Gastroesophageal sphincter (tissue), 3 donors: ENCODE measurements at regions not wholly inside any gene's neighbourhood (a gene's known extent, or its start where the extent isn't known, plus 50 kb on each side); places are given as distances from the start of the nearest gene placed in this dataset.

Source experiments
- EP300 ChIP-seq: sonication (generic); formaldehyde crosslinking; IDR thresholded peaks from one replicate; pipeline ENCODE4 v1.6.1; 2017; ENCODE audit warnings: antibody characterized with exemption, mild to moderate bottlenecking
- POLR2A ChIP-seq, 2 donors: fragments of 450-650 bp; IDR thresholded peaks; one replicate each; pipeline ENCODE4 v1.6.1; 2017; ENCODE audit warnings: antibody characterized with exemption in 2 of 2, mild to moderate bottlenecking in 2 of 2, moderate library complexity in 1 of 2
- TF ChIP-seq, protein P1 (sequence below), 4 experiments: fragments of 200-600 bp in 2 of 4; fragments of 450-650 bp in 2 of 4; sonication (generic) in 1 of 4; IDR thresholded peaks; one replicate each; pipeline ENCODE4 v1.5.1; 2017 to 2019; ENCODE audit warnings: antibody characterized with exemption in 4 of 4, mild to moderate bottlenecking in 2 of 4, moderate library complexity in 2 of 4

DNA sequence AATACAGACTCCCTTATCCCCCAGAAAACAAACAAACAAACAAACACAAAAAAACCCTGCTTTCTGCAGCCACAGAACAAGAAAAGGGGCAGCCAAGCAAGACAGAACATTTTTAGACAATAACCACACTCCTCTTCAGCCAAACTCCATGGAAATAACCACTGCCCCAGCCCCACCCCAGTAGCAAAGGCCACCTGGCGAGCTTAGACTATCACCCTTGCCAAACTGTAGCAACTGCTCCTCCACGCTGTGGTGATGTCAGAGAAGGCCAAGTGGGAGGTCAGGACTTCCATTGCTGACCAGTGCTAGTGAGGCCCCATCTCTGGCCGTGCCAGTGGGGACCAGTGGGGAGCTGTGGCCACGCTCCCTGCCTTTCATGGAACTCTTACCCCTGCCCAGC is 60.3 kb upstream of the CHRNA7 start:
- TF ChIP-seq POLR2A (IDR thresholded peaks at IDR 0.05), result no peak
- TF ChIP-seq, protein P1, sequence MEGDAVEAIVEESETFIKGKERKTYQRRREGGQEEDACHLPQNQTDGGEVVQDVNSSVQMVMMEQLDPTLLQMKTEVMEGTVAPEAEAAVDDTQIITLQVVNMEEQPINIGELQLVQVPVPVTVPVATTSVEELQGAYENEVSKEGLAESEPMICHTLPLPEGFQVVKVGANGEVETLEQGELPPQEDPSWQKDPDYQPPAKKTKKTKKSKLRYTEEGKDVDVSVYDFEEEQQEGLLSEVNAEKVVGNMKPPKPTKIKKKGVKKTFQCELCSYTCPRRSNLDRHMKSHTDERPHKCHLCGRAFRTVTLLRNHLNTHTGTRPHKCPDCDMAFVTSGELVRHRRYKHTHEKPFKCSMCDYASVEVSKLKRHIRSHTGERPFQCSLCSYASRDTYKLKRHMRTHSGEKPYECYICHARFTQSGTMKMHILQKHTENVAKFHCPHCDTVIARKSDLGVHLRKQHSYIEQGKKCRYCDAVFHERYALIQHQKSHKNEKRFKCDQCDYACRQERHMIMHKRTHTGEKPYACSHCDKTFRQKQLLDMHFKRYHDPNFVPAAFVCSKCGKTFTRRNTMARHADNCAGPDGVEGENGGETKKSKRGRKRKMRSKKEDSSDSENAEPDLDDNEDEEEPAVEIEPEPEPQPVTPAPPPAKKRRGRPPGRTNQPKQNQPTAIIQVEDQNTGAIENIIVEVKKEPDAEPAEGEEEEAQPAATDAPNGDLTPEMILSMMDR (IDR thresholded peaks at IDR 0.05), result no peak
- TF ChIP-seq EP300, result no peak
